ENCODE measurements at regions not wholly inside any gene's neighbourhood (a gene's known extent, or its start where the extent isn't known, plus 50 kb on each side); places are given as distances from the start of the nearest gene placed in this dataset.

DNA sequence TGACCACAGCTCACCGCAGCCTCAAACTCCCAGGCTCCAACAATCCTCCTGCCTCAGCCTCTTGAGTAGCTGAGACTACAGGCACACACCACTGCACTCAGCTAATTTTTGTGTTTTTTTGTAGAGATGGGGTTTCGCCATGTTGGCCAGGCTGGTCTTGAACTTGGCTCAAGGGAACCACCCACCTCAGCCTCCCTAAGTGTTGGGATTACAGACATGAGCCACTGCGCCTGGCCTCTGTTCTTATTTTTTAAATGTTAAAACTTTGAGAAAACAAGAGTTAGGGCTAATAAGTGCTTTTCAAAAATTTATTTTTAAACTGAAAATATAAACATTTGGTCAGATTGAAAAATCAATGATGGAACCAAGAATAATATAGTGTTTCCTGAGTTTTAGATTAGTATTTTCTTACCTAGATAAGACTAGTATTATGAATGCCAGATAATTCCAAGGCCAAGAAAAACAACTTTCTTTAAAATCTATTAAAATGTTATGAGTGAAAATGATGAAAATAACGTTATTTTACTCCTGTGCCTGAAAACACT, 66.2 kb upstream of the S1PR1 start:
- no peaks in the 10 kb centered on the region for H3K79me2 ChIP-seq (ENCODE audit: control insufficient read depth, insufficient read depth, low read length)
- no peaks in the 10 kb centered on the region for H3K27me3 ChIP-seq (ENCODE audit: control insufficient read depth, insufficient read depth, low read length)
- no peaks in the 10 kb centered on the region for H3K9me3 ChIP-seq (ENCODE audit: control insufficient read depth, insufficient read depth, low read depth, low read length)
- H3K36me3 ChIP-seq (ENCODE audit: control insufficient read depth, insufficient read depth, low read length) = no peaks in the 10 kb centered on the region
- H3K27ac ChIP-seq (ENCODE audit: insufficient read depth, low read length) = no peak overlapping the region
- no peak for TF ChIP-seq EZH2 (IDR thresholded peaks at IDR 0.05; ENCODE audit: low read length, missing control alignments)
- TF ChIP-seq, protein P1, sequence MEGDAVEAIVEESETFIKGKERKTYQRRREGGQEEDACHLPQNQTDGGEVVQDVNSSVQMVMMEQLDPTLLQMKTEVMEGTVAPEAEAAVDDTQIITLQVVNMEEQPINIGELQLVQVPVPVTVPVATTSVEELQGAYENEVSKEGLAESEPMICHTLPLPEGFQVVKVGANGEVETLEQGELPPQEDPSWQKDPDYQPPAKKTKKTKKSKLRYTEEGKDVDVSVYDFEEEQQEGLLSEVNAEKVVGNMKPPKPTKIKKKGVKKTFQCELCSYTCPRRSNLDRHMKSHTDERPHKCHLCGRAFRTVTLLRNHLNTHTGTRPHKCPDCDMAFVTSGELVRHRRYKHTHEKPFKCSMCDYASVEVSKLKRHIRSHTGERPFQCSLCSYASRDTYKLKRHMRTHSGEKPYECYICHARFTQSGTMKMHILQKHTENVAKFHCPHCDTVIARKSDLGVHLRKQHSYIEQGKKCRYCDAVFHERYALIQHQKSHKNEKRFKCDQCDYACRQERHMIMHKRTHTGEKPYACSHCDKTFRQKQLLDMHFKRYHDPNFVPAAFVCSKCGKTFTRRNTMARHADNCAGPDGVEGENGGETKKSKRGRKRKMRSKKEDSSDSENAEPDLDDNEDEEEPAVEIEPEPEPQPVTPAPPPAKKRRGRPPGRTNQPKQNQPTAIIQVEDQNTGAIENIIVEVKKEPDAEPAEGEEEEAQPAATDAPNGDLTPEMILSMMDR (conservative IDR thresholded peaks at IDR 0.05 in 1 of 2, IDR thresholded peaks at IDR 0.05 in 1 of 2; ENCODE audit: low read depth in 1 of 2, low read length in 2 of 2) = no peak
- H4K20me1 ChIP-seq (ENCODE audit: control insufficient read depth, extremely low read depth, insufficient read depth, low read length) = no peaks in the 10 kb centered on the region
- no peak overlapping the region for H3K9ac ChIP-seq (ENCODE audit: insufficient read depth, low read length)
- DNase-seq (ENCODE audit: low read depth in 2 of 2) = no peak
- H3K4me3 ChIP-seq (replicated peaks in 1 of 4; ENCODE audit: control extremely low read depth in 1 of 4, insufficient read depth in 1 of 4, low read depth in 3 of 4, low read length in 4 of 4) = no peak overlapping the region
- H2AFZ ChIP-seq (ENCODE audit: low read length) = no peak overlapping the region
- H3K4me2 ChIP-seq (ENCODE audit: extremely low read depth, insufficient read depth, low read length) = no peak overlapping the region
- H3K4me1 ChIP-seq (ENCODE audit: control insufficient read depth, extremely low read depth, insufficient read depth, low read length) = no peaks in the 10 kb centered on the region

- Histone ChIP-seq H3K4me2 (ENCODE audit: extremely low read depth, insufficient read depth, low read length) (no peak overlapping the region), H3K27ac (ENCODE audit: insufficient read depth, low read length) (no peak overlapping the region), H3K9ac (ENCODE audit: insufficient read depth, low read length) (no peak overlapping the region), H3K9me3 (ENCODE audit: control insufficient read depth, insufficient read depth, low read depth, low read length) (no peaks in the 10 kb centered on the region), H2AFZ (ENCODE audit: low read length) (no peak overlapping the region), H3K79me2 (ENCODE audit: control insufficient read depth, insufficient read depth, low read length) (no peaks in the 10 kb centered on the region), H3K27me3 (ENCODE audit: control insufficient read depth, insufficient read depth, low read length) (no peaks in the 10 kb centered on the region), H4K20me1 (ENCODE audit: control insufficient read depth, extremely low read depth, insufficient read depth, low read length) (no peaks in the 10 kb centered on the region), H3K4me1 (ENCODE audit: control insufficient read depth, extremely low read depth, insufficient read depth, low read length) (no peaks in the 10 kb centered on the region), H3K4me3 (replicated peaks in 1 of 4; ENCODE audit: control extremely low read depth in 1 of 4, insufficient read depth in 1 of 4, low read depth in 3 of 4, low read length in 4 of 4) (no peak overlapping the region), H3K36me3 (ENCODE audit: control insufficient read depth, insufficient read depth, low read length) (no peaks in the 10 kb centered on the region)
- no peak for DNase-seq (ENCODE audit: low read depth in 2 of 2)
- TF ChIP-seq, protein P1 (conservative IDR thresholded peaks at IDR 0.05 in 1 of 2, IDR thresholded peaks at IDR 0.05 in 1 of 2; ENCODE audit: low read depth in 1 of 2, low read length in 2 of 2) = no peak
- no peak for TF ChIP-seq EZH2 (IDR thresholded peaks at IDR 0.05; ENCODE audit: low read length, missing control alignments)
Observed at GRCh38 chr1:101167891-101168290, 68.9 kb upstream of the S1PR1 start.

DNA sequence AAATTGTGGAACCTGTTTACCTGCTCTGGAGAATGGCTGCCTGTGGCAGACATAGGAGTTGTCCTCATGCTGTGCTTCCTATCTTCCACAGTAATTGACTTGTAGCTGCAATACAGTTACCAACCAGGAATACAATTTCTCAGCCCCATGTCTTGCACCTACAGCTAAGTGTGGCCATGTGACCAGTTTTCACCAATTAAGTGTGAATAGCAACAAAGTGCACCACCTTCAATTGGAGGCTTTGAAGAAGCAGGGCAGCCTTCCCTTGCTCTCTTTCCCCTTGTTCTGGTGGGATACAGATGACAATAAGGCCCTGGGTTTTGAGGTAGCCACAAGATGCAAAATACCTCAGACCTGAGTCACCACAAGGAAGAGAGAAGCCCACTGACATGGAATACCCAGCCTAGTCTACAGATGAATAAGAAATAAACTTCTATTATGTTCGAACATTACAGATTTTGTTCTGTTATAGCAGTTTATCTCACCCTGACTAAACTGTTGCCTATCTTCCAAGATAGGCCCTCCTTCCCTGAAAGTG, 70.2 kb upstream of the S1PR1 start:
- H3K9ac ChIP-seq (ENCODE audit: insufficient read depth, low read length) = no peak overlapping the region
- no peaks in the 10 kb centered on the region for H3K9me3 ChIP-seq (ENCODE audit: control insufficient read depth, insufficient read depth, low read depth, low read length)
- no peaks in the 10 kb centered on the region for H3K36me3 ChIP-seq (ENCODE audit: control insufficient read depth, insufficient read depth, low read length)
- H3K79me2 ChIP-seq (ENCODE audit: control insufficient read depth, insufficient read depth, low read length) = no peaks in the 10 kb centered on the region
- no peak overlapping the region for H3K4me3 ChIP-seq (replicated peaks in 1 of 4; ENCODE audit: control extremely low read depth in 1 of 4, insufficient read depth in 1 of 4, low read depth in 3 of 4, low read length in 4 of 4)
- no peaks in the 10 kb centered on the region for H4K20me1 ChIP-seq (ENCODE audit: control insufficient read depth, extremely low read depth, insufficient read depth, low read length)
- TF ChIP-seq, protein P1 (conservative IDR thresholded peaks at IDR 0.05 in 1 of 2, IDR thresholded peaks at IDR 0.05 in 1 of 2; ENCODE audit: low read depth in 1 of 2, low read length in 2 of 2) = no peak
- no peak for TF ChIP-seq EZH2 (IDR thresholded peaks at IDR 0.05; ENCODE audit: low read length, missing control alignments)
- no peaks in the 10 kb centered on the region for H3K27me3 ChIP-seq (ENCODE audit: control insufficient read depth, insufficient read depth, low read length)
- no peak overlapping the region for H3K27ac ChIP-seq (ENCODE audit: insufficient read depth, low read length)
- no peaks in the 10 kb centered on the region for H3K4me1 ChIP-seq (ENCODE audit: control insufficient read depth, extremely low read depth, insufficient read depth, low read length)
- H2AFZ ChIP-seq (ENCODE audit: low read length) = no peak overlapping the region
- no peak overlapping the region for H3K4me2 ChIP-seq (ENCODE audit: extremely low read depth, insufficient read depth, low read length)
- DNase-seq (ENCODE audit: low read depth in 2 of 2) = peak in 1 of 2 donors; percentile 36
